K562 (cell line): ENCODE measurements at regions not wholly inside any gene's neighbourhood (a gene's known extent, or its start where the extent isn't known, plus 50 kb on each side); places are given as distances from the start of the nearest gene placed in this dataset.

Experiments used
- ATAC-seq: fragments of 200-7000 bp; cut with Tn5 transposase; 3 replicates; pipeline ENCODE4 v1.9.1; 2020; ENCODE audit warnings: moderate library complexity
- BruUV-seq: library from RNA; stranded (reverse); fragments of 400-500 nt; replicated peaks from 2 replicates; lab custom pipeline; 2021; lab: Mats Ljungman, UMichigan
- CTCF ChIA-PET: fragments of 300-600 bp; formaldehyde crosslinking; extraction: SDS; loops from one replicate; lab custom pipeline; 2021; ENCODE audit warnings: low intra/inter-chr PET ratio; lab: Yijun Ruan, JAX
- POLR2A ChIA-PET: fragments of 300-600, 350-650 bp; sonication (Branson Sonifier 250); formaldehyde crosslinking; extraction: SDS; loops from one replicate; lab custom pipeline; 2021; ENCODE audit warnings: antibody characterized with exemption, inconsistent platforms; lab: Yijun Ruan, JAX
- DNase-seq, 4 experiments: peaks; one replicate each; pipeline versions ENCODE4 v3.0.0 to v3.0.0-alpha.2; 2011 to 2018; ENCODE audit warnings: low spot score in 3 of 4, mixed read lengths in 3 of 4; ENCODE audit errors: extremely low read depth in 1 of 4
- FAIRE-seq: peaks from 2 replicates; lab custom pipeline; 2011; peaks lifted over from hg19 to GRCh38; lab: Jason Lieb, UNC
- H2AFZ ChIP-seq: 2 replicates; pipeline ENCODE4 v1.6.0; 2011; ENCODE audit warnings: low read depth, low read length, control low read depth, inconsistent platforms
- H3K27ac ChIP-seq: fragments of 200-600 bp; 3 replicates; pipeline ENCODE4 v1.8.0; 2011; ENCODE audit warnings: low read depth, mild to moderate bottlenecking, control low read depth, inconsistent platforms, low read length, moderate library complexity, mixed read lengths; ENCODE audit errors: extremely low read depth
- H3K27me3 ChIP-seq, 2 experiments: fragments of 300-600 bp in 1 of 2; 2 replicates in 1 of 2; 3 replicates in 1 of 2; pipeline versions ENCODE4 v1.6.0 to v1.8.0; 2011; ENCODE audit warnings: inconsistent platforms in 2 of 2, low read length in 2 of 2, mild to moderate bottlenecking in 1 of 2, mixed read lengths in 1 of 2, moderate library complexity in 1 of 2; ENCODE audit not compliant: control insufficient read depth in 2 of 2, insufficient read depth in 2 of 2
- H3K36me3 ChIP-seq: fragments of 300-600 bp; 3 replicates; pipeline ENCODE4 v1.8.0; 2011; ENCODE audit warnings: mild to moderate bottlenecking, low read length, inconsistent platforms; ENCODE audit not compliant: control insufficient read depth, insufficient read depth
- H3K4me1 ChIP-seq, 2 experiments: fragments of 200-600 bp in 1 of 2; replicated peaks in 1 of 2; 2 replicates in 1 of 2; 3 replicates in 1 of 2; pipeline versions ENCODE4 v1.5.1 to v1.8.0; 2011; ENCODE audit warnings: inconsistent platforms in 2 of 2, low read length in 2 of 2, mild to moderate bottlenecking in 1 of 2, mixed read lengths in 1 of 2, moderate library complexity in 1 of 2; ENCODE audit not compliant: control insufficient read depth in 2 of 2, insufficient read depth in 2 of 2
- H3K4me2 ChIP-seq: 2 replicates; pipeline ENCODE4 v1.6.1; 2011; ENCODE audit warnings: low read length, control low read depth, inconsistent platforms, mixed read lengths; ENCODE audit not compliant: insufficient read depth
- H3K4me3 ChIP-seq: fragments of 200-600 bp; sonication (generic), shearing (Covaris generic); 2 replicates; pipeline ENCODE4 v1.5.1; 2016; ENCODE audit warnings: control low read depth, inconsistent platforms
- H3K79me2 ChIP-seq: fragments of 200-600 bp; 3 replicates; pipeline ENCODE4 v1.8.0; 2011; ENCODE audit warnings: low read length, inconsistent platforms; ENCODE audit not compliant: control insufficient read depth, insufficient read depth
- H3K9ac ChIP-seq, 2 experiments: 2 replicates each; pipeline versions ENCODE4 v1.6.0 to v1.6.1; 2011; ENCODE audit warnings: low read depth in 2 of 2, low read length in 2 of 2, control low read depth in 1 of 2, inconsistent platforms in 1 of 2, mild to moderate bottlenecking in 1 of 2, mixed read lengths in 1 of 2; ENCODE audit not compliant: insufficient read depth in 1 of 2
- H3K9me1 ChIP-seq: one replicate; pipeline ENCODE4 v1.6.0; 2011; ENCODE audit warnings: inconsistent platforms, mild to moderate bottlenecking, low read length, moderate library complexity; ENCODE audit not compliant: control insufficient read depth, insufficient read depth
- H3K9me3 ChIP-seq: replicated peaks from 2 replicates; pipeline ENCODE4 v1.5.1; 2011; ENCODE audit warnings: low read depth, low read length, inconsistent platforms; ENCODE audit not compliant: control insufficient read depth, insufficient read depth
- H4K20me1 ChIP-seq: replicated peaks from 2 replicates; pipeline ENCODE4 v1.6.1; 2011; ENCODE audit warnings: low read length, inconsistent platforms, mixed read lengths; ENCODE audit not compliant: control insufficient read depth, insufficient read depth
- CEBPB ChIP-seq: fragments of 450-650 bp; IDR thresholded peaks from 2 replicates; pipeline ENCODE4 v1.6.1; 2016; ENCODE audit warnings: missing genetic modification characterization, missing compliant biosample characterization
- DMBX1 ChIP-seq: fragments of 250-450 bp; sonication (Bioruptor Pico); IDR thresholded peaks from 2 replicates; pipeline ENCODE4 v1.8.0; 2022; ENCODE audit warnings: inconsistent platforms, mild to moderate bottlenecking, moderate library complexity, borderline replicate concordance
- DNMT1 ChIP-seq: fragments of 450-650 bp; IDR thresholded peaks from 2 replicates; pipeline ENCODE4 v1.6.1; 2016; ENCODE audit warnings: antibody characterized with exemption, mild to moderate bottlenecking
- FOXK2 ChIP-seq, 2 experiments: fragments of 450-650 bp; IDR thresholded peaks in 1 of 2; conservative IDR thresholded peaks in 1 of 2; 2 replicates each; pipeline ENCODE4 v1.6.1; 2016; ENCODE audit warnings: low read depth in 2 of 2, mild to moderate bottlenecking in 1 of 2
- HMG20A ChIP-seq: fragments of 450-650 bp; formaldehyde crosslinking; conservative IDR thresholded peaks from 2 replicates; pipeline ENCODE4 v1.4.0; 2020; ENCODE audit warnings: mild to moderate bottlenecking, mixed read lengths
- L3MBTL2 ChIP-seq: fragments of 450-650 bp; IDR thresholded peaks from 2 replicates; pipeline ENCODE4 v1.6.1; 2016; ENCODE audit warnings: mild to moderate bottlenecking, moderate library complexity
- MCM3 ChIP-seq: fragments of 450-650 bp; IDR thresholded peaks from 2 replicates; pipeline ENCODE4 v1.6.1; 2016
- MTA1 ChIP-seq: fragments of 450-650 bp; IDR thresholded peaks from 2 replicates; pipeline ENCODE4 v1.6.1; 2017; ENCODE audit warnings: borderline replicate concordance
- MYC ChIP-seq, 2 experiments: fragments of 250-450 bp in 1 of 2; sonication (Bioruptor Pico) in 1 of 2; IDR thresholded peaks; 2 replicates each; pipeline versions ENCODE4 v1.5.1 to v1.6.1; 2012 to 2021; ENCODE audit warnings: low read depth in 2 of 2, borderline replicate concordance in 1 of 2, improper control_type of control experiment in 1 of 2, low read length in 1 of 2, mild to moderate bottlenecking in 1 of 2, moderate library complexity in 1 of 2
- NFYB ChIP-seq: IDR thresholded peaks from 2 replicates; pipeline ENCODE4 v1.6.1; 2011; ENCODE audit warnings: mild to moderate bottlenecking, moderate library complexity; ENCODE audit not compliant: insufficient read length; ENCODE audit errors: extremely low read depth
- TRIM28 ChIP-seq: fragments of 450-650 bp; IDR thresholded peaks from 2 replicates; pipeline ENCODE4 v1.6.1; 2017
- ZBED1 ChIP-seq: IDR thresholded peaks from 2 replicates; pipeline ENCODE4 v1.6.1; 2014
- ZNF174 ChIP-seq: fragments of 250-450 bp; sonication (Bioruptor Pico); IDR thresholded peaks from 2 replicates; pipeline ENCODE4 v1.4.0; 2020; ENCODE audit warnings: mild to moderate bottlenecking
- ZNF644 ChIP-seq: fragments of 200-800 bp; sonication (Bioruptor generic); IDR thresholded peaks from 2 replicates; pipeline ENCODE4 v1.6.1; 2016; ENCODE audit warnings: low read depth, missing genetic modification characterization, missing compliant biosample characterization
- ZZZ3 ChIP-seq: fragments of 450-650 bp; IDR thresholded peaks from 2 replicates; pipeline ENCODE4 v1.6.1; 2016; ENCODE audit warnings: antibody characterized with exemption, mild to moderate bottlenecking, moderate library complexity
- WGBS: fragments of 100-300 bp; shearing (Covaris generic); methylation state at CpG from one replicate; pipeline ENCODE4 v1.1.6; 2016; ENCODE audit warnings: low coverage, mixed read lengths; ENCODE audit not compliant: insufficient coverage; ENCODE audit errors: missing lambda C conversion rate; 5-methylcytosine and 5-hydroxymethylcytosine counted together
- in situ Hi-C: fragments of 300-500 bp; cut with MboI; formaldehyde crosslinking; loops from 4 replicates; pipeline ENCODE4 v1.15.0; 2018; ENCODE audit warnings: inconsistent platforms, mixed read lengths
- intact Hi-C: fragments of 100-400 bp; cut with micrococcal nuclease; formaldehyde crosslinking; loops from 2 replicates; pipeline ENCODE4 v1.14.2; 2022
- TF ChIP-seq, protein P1 (sequence below): fragments of 150-350 bp; IDR thresholded peaks from 2 replicates; pipeline ENCODE4 v1.6.1; 2014; ENCODE audit warnings: low read depth, mild to moderate bottlenecking, low read length, borderline replicate concordance
- TF ChIP-seq, protein P2 (sequence below): sonication (generic); formaldehyde crosslinking; IDR thresholded peaks from 2 replicates; pipeline ENCODE4 v1.4.0; 2020; ENCODE audit warnings: mild to moderate bottlenecking, missing genetic modification reagents
- TF ChIP-seq, protein P3 (sequence below): fragments of 450-650 bp; formaldehyde crosslinking; IDR thresholded peaks from 2 replicates; pipeline ENCODE4 v1.4.0; 2022; ENCODE audit warnings: missing genetic modification characterization

DNA sequence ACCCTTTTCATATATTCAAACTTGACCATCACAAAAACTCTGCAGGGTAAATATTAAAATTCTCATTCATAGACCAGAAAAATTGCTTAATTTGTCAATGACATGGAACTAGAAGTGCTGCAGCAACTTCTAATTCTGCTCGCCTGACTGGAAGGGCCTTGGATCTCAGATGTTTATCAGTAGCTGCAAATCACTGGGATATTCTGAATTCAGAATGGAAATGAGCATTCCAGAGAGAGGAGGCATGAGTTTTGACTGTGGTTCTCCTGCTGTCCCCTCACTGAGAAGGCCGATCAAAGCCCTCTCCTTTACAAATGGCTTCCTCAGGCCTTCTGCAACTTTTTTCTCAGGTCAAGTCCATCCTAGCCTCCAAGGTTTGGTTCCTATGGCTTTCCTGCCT is 171.3 kb upstream of the FAM78B start:
- WGBS = 0% methylated on average over 2 of the region's 2 CpGs
- Histone ChIP-seq H3K4me1 (peaks cover 0 to under 1% of the 10 kb centered on the region in 2 experiments; a peak in 1 of 5 replicates), H4K20me1 (no peaks in the 10 kb centered on the region), H3K9ac (no peak overlapping the region), H3K27ac (no peak overlapping the region), H3K36me3 (no peaks in the 10 kb centered on the region), H3K79me2 (no peaks in the 10 kb centered on the region), H3K9me1 (no peaks in the 10 kb centered on the region), H3K4me2 (no peak overlapping the region), H3K4me3 (no peak overlapping the region), H2AFZ (no peak overlapping the region), H3K27me3 (0 out of 5 replicates have a peak, but pooled peaks cover 0 to 5% of the 10 kb centered on the region in 2 experiments), H3K9me3 (no peaks in the 10 kb centered on the region)
- no TSS peak for BruUV-seq
- intact Hi-C loops (no loop called here), in situ Hi-C loops (no loop called here)
- no peak for FAIRE-seq
- DNase-seq = no peak
- CTCF ChIA-PET = no interaction called here
- POLR2A ChIA-PET = no interaction called here
- ATAC-seq = no peak
- TF ChIP-seq TRIM28 (no peak), CEBPB (no peak), ZNF174 (CRISPR knock-in tag) (no peak), ZZZ3 (no peak), ZBED1 (no peak), MYC (IDR thresholded peaks at IDR 0.05; ENCODE audit: low read depth, low read length) (no peak), MYC (CRISPR knock-in tag; IDR thresholded peaks at IDR 0.05; ENCODE audit: borderline replicate concordance, low read depth) (no peak), ZNF644 (tag) (no peak), FOXK2 (conservative IDR thresholded peaks at IDR 0.05 in 1 of 2, IDR thresholded peaks at IDR 0.05 in 1 of 2; ENCODE audit: low read depth in 2 of 2) (no peak), L3MBTL2 (no peak), MCM3 (no peak), MTA1 (no peak), HMG20A (CRISPR knock-in tag) (no peak), NFYB (no peak), DMBX1 (CRISPR knock-in tag) (no peak), DNMT1 (no peak)
- TF ChIP-seq, protein P1, sequence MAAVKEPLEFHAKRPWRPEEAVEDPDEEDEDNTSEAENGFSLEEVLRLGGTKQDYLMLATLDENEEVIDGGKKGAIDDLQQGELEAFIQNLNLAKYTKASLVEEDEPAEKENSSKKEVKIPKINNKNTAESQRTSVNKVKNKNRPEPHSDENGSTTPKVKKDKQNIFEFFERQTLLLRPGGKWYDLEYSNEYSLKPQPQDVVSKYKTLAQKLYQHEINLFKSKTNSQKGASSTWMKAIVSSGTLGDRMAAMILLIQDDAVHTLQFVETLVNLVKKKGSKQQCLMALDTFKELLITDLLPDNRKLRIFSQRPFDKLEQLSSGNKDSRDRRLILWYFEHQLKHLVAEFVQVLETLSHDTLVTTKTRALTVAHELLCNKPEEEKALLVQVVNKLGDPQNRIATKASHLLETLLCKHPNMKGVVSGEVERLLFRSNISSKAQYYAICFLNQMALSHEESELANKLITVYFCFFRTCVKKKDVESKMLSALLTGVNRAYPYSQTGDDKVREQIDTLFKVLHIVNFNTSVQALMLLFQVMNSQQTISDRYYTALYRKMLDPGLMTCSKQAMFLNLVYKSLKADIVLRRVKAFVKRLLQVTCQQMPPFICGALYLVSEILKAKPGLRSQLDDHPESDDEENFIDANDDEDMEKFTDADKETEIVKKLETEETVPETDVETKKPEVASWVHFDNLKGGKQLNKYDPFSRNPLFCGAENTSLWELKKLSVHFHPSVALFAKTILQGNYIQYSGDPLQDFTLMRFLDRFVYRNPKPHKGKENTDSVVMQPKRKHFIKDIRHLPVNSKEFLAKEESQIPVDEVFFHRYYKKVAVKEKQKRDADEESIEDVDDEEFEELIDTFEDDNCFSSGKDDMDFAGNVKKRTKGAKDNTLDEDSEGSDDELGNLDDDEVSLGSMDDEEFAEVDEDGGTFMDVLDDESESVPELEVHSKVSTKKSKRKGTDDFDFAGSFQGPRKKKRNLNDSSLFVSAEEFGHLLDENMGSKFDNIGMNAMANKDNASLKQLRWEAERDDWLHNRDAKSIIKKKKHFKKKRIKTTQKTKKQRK = no peak
- TF ChIP-seq, protein P2, sequence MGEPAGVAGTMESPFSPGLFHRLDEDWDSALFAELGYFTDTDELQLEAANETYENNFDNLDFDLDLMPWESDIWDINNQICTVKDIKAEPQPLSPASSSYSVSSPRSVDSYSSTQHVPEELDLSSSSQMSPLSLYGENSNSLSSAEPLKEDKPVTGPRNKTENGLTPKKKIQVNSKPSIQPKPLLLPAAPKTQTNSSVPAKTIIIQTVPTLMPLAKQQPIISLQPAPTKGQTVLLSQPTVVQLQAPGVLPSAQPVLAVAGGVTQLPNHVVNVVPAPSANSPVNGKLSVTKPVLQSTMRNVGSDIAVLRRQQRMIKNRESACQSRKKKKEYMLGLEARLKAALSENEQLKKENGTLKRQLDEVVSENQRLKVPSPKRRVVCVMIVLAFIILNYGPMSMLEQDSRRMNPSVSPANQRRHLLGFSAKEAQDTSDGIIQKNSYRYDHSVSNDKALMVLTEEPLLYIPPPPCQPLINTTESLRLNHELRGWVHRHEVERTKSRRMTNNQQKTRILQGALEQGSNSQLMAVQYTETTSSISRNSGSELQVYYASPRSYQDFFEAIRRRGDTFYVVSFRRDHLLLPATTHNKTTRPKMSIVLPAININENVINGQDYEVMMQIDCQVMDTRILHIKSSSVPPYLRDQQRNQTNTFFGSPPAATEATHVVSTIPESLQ (CRISPR knock-in tag) = no peak
- TF ChIP-seq, protein P3, sequence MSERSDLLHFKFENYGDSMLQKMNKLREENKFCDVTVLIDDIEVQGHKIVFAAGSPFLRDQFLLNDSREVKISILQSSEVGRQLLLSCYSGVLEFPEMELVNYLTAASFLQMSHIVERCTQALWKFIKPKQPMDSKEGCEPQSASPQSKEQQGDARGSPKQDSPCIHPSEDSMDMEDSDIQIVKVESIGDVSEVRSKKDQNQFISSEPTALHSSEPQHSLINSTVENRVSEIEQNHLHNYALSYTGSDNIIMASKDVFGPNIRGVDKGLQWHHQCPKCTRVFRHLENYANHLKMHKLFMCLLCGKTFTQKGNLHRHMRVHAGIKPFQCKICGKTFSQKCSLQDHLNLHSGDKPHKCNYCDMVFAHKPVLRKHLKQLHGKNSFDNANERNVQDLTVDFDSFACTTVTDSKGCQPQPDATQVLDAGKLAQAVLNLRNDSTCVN (CRISPR knock-in tag) = no peak
